ENCODE measurements at regions not wholly inside any gene's neighbourhood (a gene's known extent, or its start where the extent isn't known, plus 50 kb on each side); places are given as distances from the start of the nearest gene placed in this dataset.
"Not testable (repeated sequence)": the region's sequence is repeated elsewhere in the genome, so short reads cannot be mapped to it uniquely, and the experiment has no call there.

DNA sequence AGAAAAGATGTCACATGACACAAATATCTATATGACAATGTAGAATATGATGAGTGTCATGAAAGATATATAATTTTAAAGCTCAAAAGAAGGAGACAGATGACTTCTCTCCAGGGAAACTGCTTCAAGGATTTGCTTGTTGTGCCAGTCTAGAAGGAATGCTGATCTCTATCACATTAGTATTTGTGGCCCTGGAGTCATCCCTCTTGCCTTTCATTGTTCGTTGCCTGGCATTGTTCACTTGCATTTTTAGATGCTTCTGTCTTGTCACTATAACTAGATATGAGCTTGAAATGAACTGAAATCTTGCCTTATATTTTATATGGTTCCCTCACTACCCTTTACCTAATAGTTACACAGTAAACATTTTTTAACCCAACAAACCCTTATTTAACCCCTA is 207.5 kb downstream of the ZNF608 start:
- no peak for DNase-seq

- no peak for DNase-seq
Observed at GRCh38 chr5:124538191-124538590, 208.2 kb downstream of the ZNF608 start.

GRCh38 chr5:124537522-124537921 is 208.9 kb downstream of the ZNF608 start:
- DNase-seq, result no peak

GRCh38 chr5:124537107-124537506 is 209.3 kb downstream of the ZNF608 start:
- DNase-seq, result no peak

- DNase-seq, result no peak
Observed at GRCh38 chr5:124536333-124536732, 210.1 kb downstream of the ZNF608 start.

GRCh38 chr5:124530916-124531315 is 215.5 kb downstream of the ZNF608 start:
- no peak for DNase-seq

- DNase-seq, result no peak
Observed at GRCh38 chr5:124528838-124529237, 217.6 kb downstream of the ZNF608 start.

GRCh38 chr5:124527220-124527991 is 219.0 kb downstream of the ZNF608 start:
- no peak for DNase-seq

DNA sequence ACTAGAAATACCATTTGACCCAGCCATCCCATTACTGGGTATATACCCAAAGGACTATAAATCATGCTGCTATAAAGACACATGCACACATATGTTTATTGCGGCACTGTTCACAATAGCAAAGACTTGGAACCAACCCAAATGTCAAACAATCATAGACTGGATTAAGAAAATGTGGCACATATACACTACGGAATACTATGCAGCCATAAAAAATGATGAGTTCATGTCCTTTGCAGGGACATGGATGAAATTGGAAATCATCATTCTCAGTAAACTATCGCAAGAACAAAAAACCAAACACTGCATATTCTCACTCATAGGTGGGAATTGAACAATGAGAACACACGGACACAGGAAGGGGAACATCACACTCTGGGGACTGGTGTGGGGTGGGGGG is 220.4 kb downstream of the ZNF608 start:
- DNase-seq, result not testable (repeated sequence)

GRCh38 chr5:124524552-124525232 is 221.7 kb downstream of the ZNF608 start:
- DNase-seq, result no peak

GRCh38 chr5:124523897-124524296 is 222.5 kb downstream of the ZNF608 start:
- DNase-seq, result no peak

GRCh38 chr5:124522992-124523391 is 223.4 kb downstream of the ZNF608 start:
- DNase-seq, result no peak

- DNase-seq, result no peak
Observed at GRCh38 chr5:124521461-124522230, 224.8 kb downstream of the ZNF608 start.

- DNase-seq, result no peak
Observed at GRCh38 chr5:124519396-124519795, 227.0 kb downstream of the ZNF608 start.

GRCh38 chr5:124516567-124516966 is 229.9 kb downstream of the ZNF608 start:
- DNase-seq, result no peak

DNA sequence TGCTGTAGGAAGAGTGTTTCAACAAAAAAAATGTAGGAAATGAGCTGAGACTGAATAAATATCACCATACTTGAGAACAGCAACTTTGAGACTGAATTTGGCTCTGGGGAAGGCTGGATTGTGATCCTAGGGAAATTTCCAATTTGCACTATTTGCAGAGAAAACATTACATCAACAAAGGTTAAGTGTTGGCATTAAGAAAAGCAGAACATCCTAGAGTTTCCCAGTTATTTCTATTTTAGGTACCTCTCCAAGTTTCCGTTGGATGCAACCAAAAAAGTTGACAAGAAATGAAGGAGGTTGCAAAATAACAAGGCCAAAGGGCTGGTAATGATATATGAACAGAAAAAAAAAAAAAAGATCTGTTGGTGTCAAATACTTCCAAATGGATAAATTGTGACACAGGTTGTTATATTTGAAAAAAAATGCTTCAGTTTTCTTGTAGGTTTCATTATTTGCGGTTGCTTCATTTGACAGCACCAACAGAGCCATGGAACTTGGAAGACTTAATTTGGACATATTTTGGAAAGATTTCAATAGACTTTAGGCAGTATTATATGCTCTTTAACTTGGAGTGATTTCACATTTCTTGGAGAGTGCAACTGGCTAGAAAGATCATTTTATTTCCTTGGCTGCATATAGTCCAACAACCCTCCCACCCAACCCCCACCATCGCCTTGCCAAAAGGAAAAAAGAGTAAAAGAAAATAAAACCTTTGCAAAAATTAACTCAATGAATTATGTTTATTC is 230.8 kb downstream of the ZNF608 start:
- DNase-seq, result no peak

DNA sequence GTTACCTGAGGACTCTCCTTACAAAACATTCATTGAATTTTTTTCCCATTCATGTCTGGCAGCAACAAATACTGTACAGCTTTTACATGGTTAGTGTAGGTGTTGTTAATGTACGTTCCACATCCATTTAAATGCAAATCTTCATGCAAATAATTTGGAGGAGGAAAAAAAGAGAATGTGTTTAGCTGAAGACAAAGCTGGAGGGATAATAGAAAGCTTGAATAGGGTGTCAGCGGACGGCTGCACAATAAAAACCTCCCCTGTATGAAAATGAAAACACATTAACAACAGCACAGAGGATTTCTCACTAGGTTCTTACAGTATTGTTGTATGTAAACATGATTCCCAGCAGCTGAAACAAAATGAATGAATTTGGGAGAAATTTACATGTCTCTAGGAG is 231.5 kb downstream of the ZNF608 start:
- DNase-seq, result no peak

GRCh38 chr5:124512952-124513632 is 233.3 kb downstream of the ZNF608 start:
- no peak for DNase-seq

- DNase-seq, result peak in 1 of 2 donors; percentile 18
Observed at GRCh38 chr5:124512236-124512635, 234.2 kb downstream of the ZNF608 start.

DNA sequence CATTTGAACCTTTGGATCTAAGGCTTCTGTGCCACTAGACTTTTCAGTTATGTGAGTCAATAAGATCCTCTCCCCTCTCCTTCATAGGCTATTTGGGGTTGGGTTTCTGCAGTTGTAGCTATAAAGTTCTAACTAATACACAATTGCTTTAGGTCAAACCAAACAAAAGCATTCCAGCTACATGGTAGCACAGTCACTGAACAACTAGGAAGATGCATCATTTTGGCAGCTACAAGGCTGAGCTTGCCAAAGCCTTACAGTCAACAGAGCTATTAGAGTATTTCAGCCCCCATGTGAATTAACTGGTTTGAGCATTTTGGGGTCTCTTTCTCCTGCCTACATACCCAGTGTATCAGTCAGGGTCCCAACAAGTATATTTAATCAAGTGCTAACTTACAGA is 234.6 kb downstream of the ZNF608 start:
- no peak for DNase-seq

DNA sequence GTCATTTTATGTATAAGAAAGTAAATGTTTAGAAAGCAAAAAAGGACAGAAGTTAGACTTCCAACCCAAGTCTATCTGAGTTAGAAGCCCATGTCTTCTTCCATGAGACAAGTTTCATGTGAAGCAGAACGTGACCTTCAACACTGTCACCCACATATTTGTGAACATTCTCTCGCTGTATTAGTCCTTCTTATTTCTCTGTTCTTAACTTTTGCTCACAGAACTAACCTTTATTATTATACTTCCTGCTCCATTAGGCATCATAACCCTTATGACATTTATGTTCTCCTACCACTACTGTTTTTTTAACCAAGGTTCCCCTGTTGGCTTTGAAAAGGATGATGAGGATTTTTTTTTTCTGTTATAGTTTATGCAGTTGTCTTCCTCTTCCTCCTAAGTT is 238.8 kb downstream of the ZNF608 start:
- no peak for DNase-seq
